ENCODE measurements at regions not wholly inside any gene's neighbourhood (a gene's known extent, or its start where the extent isn't known, plus 50 kb on each side); places are given as distances from the start of the nearest gene placed in this dataset.
"Not testable (repeated sequence)": the region's sequence is repeated elsewhere in the genome, so short reads cannot be mapped to it uniquely, and the experiment has no call there.

DNA sequence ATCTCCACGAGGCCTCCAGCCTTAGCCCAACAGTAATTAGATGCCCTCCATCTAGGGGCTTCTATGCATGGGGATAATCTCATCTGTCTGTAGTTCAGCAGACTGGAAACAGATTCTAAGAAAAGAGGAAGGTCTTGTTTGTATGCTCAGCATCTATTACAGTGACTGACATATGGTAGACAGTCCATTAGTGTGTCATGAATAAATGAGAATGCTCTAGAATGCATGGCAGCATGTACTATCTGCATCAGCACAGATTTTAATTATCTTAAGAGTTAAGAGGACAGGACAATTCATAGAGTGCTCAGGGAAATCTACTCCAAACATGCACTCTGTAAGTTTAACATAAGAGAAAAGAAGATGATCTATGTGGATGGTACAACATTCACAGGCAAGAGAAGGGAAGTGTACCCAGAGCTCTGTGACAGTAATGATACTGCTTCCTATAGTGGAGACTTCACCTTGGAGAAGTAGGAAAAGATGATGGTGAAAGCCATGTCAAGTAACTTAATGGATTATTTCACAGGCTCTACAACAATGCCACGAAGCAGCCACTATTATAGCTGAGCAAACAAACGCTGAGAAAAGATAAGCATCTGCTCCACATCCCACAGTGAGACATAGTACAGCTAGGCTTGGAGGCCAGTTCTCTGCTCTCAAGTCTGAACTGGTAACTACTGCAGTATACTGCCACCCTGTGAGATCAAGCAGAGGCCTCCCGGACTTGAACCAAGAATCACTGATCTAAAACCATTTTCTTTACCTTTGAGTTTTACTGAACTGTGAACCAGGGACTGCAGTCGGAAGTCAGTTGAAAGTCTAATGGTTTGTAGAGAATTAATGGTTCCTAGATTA is 309.2 kb upstream of the SPTLC3 start:
- no peak for DNase-seq

GRCh38 chr20:12700701-12701100 is 308.1 kb upstream of the SPTLC3 start:
- no peak for DNase-seq

GRCh38 chr20:12702312-12702711 is 306.5 kb upstream of the SPTLC3 start:
- no peak for DNase-seq

DNA sequence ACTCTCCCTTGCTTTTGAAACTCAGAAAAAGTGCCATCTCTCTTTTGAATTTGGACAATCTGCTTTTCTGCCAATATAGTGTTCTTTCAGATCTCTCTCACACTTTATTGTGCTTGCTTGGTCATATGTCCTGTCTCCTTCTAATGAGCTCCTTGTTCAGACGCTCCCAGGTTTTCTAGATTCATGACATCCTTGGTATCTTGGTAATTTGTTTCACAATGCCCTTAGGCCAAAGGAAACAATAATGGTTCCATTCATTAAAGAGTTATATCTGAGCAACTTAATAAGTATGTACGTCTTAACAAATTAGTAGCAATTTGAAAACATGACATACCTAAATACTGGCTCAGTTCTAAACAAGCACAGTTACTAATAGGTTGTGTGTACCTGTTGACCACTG is 293.4 kb upstream of the SPTLC3 start:
- DNase-seq, result no peak

GRCh38 chr20:12715991-12716680 is 292.6 kb upstream of the SPTLC3 start:
- no peak for DNase-seq

DNA sequence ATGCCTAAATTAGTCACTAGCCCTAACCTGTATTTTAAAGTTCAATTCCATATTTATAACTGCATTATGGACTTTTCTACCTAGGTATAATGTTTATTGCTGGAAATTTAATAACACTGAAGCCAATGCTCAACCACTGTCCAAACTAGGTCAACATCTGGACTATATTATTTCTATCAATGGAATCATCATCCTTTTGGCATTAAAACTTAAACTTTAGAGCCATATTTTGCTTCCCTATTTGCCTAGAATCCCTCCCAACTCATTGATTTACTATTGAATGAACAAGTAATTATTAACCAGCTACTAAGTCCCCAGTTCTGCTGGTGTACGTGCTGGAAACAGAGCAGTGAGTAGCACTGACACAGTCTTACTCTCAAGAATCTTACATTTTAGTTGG is 291.7 kb upstream of the SPTLC3 start:
- DNase-seq, result no peak

- DNase-seq, result no peak
These were observed 290.2 kb upstream of the SPTLC3 start for GRCh38 chr20:12718619-12719018.

DNA sequence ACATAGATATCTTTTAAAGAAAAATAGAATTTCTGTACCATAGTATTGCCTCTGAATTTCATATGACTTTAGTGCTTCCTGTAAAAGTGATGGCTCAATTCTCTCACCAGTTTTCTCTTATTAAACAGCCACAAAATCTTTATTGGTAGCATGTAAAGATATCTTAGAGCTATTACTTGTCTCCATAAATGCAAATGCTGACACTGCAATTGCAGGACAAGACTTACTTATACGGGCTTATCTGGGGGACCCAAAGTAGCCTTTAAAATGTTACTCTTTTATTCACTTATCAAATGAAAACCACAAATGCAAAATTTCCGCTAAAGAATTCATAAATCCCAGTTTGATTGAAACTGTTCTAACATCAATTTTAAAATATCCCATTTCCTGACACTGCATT is 287.1 kb upstream of the SPTLC3 start:
- no peak for DNase-seq

DNA sequence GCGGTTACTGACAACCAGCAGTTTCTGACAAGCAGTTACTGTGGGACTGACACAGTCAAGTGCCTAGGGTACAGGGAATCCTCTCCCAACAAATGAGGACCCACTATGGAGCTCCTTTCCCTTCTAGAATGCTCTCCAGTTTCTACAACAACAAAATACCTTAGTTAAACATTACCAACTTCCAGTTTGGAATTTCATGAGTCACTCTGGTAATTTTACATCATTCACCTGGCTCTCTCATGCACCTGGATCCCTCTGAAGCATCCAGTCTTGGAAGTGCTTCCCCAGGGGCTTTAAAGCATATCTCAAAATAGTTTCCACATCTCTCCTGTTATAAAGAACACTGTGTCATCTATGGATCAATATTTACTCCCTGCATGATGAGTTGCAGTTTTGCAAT is 286.7 kb upstream of the SPTLC3 start:
- DNase-seq, result no peak

- DNase-seq, result no peak
These were observed 285.0 kb upstream of the SPTLC3 start for GRCh38 chr20:12723811-12724210.

- DNase-seq, result no peak
These were observed 280.0 kb upstream of the SPTLC3 start for GRCh38 chr20:12728782-12729181.

DNA sequence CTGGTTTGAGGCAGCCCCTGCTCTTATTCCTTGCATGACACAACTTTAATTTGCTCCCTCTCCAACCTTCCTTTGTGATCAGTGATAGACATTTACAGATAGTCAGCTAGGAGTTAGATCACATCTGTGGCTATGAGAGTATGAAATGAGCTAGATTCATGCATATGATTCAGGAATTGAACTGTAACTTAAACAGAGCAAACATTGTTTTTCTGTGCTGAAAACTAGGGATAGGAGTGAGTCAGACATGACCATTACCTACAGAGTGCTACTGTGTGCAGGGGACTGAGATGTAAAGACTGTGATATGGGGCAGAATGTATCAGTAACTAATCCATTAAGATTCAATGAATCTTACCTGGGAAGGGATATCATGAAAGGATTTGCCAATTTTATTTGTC is 279.4 kb upstream of the SPTLC3 start:
- DNase-seq, result no peak

- DNase-seq, result no peak
These were observed 275.0 kb upstream of the SPTLC3 start for GRCh38 chr20:12733811-12734210.

GRCh38 chr20:12737497-12737896 is 271.3 kb upstream of the SPTLC3 start:
- no peak for DNase-seq

DNA sequence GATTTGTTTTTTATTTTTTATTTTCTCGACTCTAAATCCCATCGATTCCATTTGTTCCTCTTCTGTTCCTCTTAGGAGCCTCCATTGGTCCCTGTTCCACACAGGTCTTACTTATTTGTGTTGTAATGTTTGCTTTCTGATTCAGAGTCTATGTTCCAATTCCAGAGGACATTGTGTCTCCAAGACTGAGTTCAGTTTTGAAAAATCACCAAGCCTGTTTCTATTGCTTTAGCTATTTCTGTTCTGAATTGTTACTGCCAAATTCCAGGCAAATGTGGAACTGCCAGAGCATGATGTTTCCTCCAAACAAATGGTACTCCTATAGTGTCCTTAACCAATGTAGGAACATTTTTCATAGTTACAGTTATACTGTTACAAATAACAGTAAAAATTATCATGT is 270.9 kb upstream of the SPTLC3 start:
- DNase-seq, result no peak

DNA sequence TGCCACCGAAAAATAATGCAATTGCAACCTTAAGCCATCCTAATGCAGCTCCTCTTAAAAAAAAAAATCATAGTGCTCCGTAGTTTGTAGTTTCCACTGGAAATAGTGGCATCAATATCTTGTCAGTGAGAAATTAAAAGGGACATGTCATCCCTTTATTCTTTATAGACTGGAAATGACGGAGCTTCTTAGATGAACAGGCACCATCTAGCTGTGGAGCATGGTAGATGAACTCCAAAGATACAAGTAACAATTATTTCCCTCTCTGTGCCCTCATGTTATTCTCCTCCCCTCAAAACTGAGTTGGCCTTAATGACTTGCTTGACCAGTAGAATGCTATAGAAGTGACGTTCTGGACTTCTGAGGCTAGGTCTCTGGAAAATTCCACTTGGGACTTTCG is 268.1 kb upstream of the SPTLC3 start:
- DNase-seq, result no peak

DNA sequence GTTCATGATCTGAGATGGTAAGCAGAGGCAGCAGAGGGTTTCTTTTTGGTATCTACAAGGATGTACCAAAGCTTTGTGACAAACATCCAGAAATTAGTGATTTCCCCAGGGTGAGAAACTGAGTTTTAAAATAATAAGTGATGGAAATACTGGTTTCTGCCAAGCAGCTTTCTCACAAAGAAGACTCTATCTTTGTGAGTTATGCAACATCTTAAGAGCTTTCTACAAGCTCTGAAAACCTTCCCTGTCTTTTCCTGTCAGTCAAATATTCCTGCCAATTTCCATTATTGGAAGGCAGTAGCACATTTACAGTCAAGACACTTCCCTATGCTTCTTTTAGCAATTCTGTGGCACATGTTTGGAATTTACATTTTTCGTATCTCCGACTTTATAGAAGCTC is 264.7 kb upstream of the SPTLC3 start:
- DNase-seq, result no peak

DNA sequence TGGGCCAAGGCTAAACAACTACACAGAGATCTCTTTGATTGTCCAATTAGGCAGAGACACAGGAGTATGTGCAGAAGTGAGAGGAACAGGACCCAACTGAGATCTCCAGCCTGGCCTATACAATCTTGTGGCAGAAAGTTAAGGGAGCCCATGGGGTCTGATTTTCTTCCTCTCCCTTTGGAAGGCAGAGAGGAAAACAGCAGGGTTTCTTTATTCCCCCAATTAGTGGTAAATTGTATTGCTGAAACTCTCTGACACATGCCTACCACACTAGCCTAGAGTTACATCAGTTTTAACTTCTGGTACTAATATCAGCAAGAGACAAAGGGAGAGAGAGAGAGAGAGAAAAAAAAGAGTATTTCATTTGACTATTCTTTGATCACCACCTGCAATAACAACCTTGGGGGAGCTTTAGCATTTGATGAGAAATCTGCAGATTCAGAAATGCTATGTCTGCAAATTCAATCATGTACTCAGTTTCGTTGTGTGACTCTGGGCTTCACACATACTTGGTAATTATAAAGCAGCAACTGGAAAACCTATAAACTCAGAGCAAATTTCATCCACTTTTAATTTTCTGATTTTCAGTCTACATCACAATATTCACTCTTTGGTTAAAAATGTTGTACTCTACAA is 260.3 kb upstream of the SPTLC3 start:
- DNase-seq, result no peak

DNA sequence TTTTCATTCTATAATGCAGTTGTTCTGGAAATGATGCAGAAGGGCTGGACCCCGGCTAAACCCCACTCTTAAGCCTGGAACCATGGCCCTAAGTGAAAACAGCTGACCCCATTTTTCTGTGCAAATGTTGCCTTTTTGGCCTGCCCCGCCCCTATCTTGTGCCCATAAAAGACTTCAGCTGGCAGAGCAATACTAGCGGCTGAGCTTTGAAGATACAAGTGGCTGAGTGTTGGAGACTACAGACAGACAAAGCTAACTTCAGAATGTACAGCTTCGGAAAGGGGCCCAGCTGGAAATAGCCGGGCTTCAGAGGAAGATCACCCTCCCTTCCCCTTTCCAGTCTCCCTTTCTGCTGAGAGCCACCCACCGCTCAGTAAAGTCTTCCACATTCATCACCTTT is 258.6 kb upstream of the SPTLC3 start:
- DNase-seq, result no peak

GRCh38 chr20:12752900-12753693 is 255.7 kb upstream of the SPTLC3 start:
- not testable (repeated sequence) for DNase-seq

GRCh38 chr20:12753742-12754141 is 255.0 kb upstream of the SPTLC3 start:
- DNase-seq, result not testable (repeated sequence)

DNA sequence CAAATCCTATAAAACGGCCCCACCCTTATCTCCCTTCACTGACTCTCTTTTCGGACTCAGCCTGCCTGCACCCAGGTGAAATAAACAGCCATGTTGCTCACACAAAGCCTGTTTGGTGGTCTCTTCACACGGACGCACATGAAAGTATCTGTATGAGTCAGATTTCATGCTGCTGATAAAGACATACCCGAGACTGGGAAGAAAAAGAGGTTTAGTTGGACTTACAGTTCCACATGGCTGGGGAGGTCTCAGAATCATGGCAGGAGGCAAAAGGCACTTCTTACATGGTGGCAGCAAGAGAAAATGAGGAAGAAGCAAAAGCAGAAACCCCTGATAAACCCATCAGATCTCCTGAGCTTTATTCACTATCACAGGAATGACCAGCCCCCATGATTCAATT is 249.3 kb upstream of the SPTLC3 start:
- DNase-seq, result not testable (repeated sequence)

GRCh38 chr20:12762725-12763124 is 246.0 kb upstream of the SPTLC3 start:
- no peak for DNase-seq
